Prostate gland (tissue), 2 donors: ENCODE measurements at regions not wholly inside any gene's neighbourhood (a gene's known extent, or its start where the extent isn't known, plus 50 kb on each side); places are given as distances from the start of the nearest gene placed in this dataset.

Source experiments
- POLR2A ChIP-seq: fragments of 450-650 bp; IDR thresholded peaks from one replicate; pipeline ENCODE4 v1.6.1; 2016; ENCODE audit warnings: antibody characterized with exemption, mild to moderate bottlenecking
- TF ChIP-seq, protein P1 (sequence below), 4 experiments: fragments of 200-600 bp in 2 of 4; fragments of 450-650 bp in 2 of 4; sonication (generic) in 2 of 4; IDR thresholded peaks; 1 replicate in 3 of 4; 2 replicates in 1 of 4; pipeline ENCODE4 v1.5.1; 2016 to 2019; ENCODE audit warnings: antibody characterized with exemption in 4 of 4, mild to moderate bottlenecking in 2 of 4, moderate library complexity in 2 of 4

- TF ChIP-seq POLR2A: no peak
- TF ChIP-seq, protein P1, sequence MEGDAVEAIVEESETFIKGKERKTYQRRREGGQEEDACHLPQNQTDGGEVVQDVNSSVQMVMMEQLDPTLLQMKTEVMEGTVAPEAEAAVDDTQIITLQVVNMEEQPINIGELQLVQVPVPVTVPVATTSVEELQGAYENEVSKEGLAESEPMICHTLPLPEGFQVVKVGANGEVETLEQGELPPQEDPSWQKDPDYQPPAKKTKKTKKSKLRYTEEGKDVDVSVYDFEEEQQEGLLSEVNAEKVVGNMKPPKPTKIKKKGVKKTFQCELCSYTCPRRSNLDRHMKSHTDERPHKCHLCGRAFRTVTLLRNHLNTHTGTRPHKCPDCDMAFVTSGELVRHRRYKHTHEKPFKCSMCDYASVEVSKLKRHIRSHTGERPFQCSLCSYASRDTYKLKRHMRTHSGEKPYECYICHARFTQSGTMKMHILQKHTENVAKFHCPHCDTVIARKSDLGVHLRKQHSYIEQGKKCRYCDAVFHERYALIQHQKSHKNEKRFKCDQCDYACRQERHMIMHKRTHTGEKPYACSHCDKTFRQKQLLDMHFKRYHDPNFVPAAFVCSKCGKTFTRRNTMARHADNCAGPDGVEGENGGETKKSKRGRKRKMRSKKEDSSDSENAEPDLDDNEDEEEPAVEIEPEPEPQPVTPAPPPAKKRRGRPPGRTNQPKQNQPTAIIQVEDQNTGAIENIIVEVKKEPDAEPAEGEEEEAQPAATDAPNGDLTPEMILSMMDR (IDR thresholded peaks at IDR 0.05): no peak
Measured at GRCh38 chr18:78692105-78692504, 287.5 kb upstream of the SALL3 start.
